ENCODE measurements at regions not wholly inside any gene's neighbourhood (a gene's known extent, or its start where the extent isn't known, plus 50 kb on each side); places are given as distances from the start of the nearest gene placed in this dataset.

DNA sequence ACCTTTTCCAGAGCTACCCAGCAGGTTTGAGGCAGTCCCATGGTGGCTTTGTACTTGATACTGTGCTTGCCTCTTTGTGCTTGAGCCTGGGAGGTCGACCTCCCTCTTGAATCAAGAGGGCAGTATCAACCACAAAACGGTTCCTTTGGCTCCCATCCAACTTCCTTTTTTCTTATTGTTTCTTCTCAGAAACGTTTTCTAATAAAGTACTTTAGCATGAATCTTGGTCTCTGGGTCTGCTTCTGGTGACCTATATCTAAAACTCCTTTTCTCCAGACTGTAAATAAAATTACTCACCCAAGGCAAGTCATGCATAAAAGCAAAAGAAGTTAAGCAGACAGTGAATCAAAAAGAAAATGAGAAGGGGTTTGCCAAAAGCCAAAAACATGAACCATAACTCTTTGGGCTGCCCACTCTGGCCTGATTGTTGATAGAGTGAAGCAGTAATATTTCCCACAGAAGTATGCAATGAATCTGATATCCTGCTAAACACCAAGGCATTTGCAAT is 112.2 kb upstream of the SLC4A7 start:
- no peak for DNase-seq

DNA sequence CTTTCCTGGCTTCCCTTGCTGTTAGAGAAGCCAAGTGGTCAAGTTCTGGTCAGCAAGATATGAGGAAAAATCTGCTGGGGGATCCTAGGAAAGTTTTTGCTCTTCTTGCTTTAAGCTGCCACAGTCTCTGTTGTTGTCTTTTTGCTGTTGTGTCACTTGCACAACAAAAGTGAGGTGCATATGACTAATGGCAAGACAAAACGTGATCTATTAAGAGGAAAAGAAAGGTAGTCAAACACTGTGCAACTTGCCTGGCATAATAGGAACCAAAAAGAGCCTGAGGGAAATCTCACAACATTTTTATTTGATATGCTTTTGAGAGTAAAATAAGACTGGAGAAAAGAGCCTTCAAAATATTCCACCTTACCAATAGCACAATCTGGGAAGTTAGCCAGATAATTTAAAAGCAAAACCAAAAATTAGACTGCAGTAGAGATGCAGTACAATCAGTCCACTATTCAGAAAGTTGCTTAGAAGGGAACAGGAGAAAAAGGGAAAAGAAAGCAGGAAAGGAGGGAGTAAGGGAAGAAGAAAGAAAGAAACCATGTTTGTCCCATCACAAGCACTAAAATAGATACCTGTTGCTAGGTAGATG is 110.0 kb upstream of the SLC4A7 start:
- BruUV-seq (replicated peaks): no TSS peak
- no peak for DNase-seq
- CTCF ChIA-PET: no interaction called here
- H3K4me3 Mint-ChIP-seq (ENCODE audit: unreplicated experiment): no peak overlapping the region
- intact Hi-C loops (cut with micrococcal nuclease; ENCODE audit: unreplicated experiment): no loop called here
- peaks cover 3% of the 10 kb centered on the region for H3K27me3 Mint-ChIP-seq (ENCODE audit: insufficient read depth, unreplicated experiment)
- POLR2A ChIA-PET: no interaction called here
- H3K4me1 Mint-ChIP-seq (ENCODE audit: low read depth, unreplicated experiment): peaks cover 7% of the 10 kb centered on the region
- H3K36me3 Mint-ChIP-seq (ENCODE audit: insufficient read depth, unreplicated experiment): no peaks in the 10 kb centered on the region
- H3K4me3 ChIP-seq (ENCODE audit: low read depth, low read length): no peak overlapping the region
- TF ChIP-seq, protein P1, sequence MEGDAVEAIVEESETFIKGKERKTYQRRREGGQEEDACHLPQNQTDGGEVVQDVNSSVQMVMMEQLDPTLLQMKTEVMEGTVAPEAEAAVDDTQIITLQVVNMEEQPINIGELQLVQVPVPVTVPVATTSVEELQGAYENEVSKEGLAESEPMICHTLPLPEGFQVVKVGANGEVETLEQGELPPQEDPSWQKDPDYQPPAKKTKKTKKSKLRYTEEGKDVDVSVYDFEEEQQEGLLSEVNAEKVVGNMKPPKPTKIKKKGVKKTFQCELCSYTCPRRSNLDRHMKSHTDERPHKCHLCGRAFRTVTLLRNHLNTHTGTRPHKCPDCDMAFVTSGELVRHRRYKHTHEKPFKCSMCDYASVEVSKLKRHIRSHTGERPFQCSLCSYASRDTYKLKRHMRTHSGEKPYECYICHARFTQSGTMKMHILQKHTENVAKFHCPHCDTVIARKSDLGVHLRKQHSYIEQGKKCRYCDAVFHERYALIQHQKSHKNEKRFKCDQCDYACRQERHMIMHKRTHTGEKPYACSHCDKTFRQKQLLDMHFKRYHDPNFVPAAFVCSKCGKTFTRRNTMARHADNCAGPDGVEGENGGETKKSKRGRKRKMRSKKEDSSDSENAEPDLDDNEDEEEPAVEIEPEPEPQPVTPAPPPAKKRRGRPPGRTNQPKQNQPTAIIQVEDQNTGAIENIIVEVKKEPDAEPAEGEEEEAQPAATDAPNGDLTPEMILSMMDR (IDR thresholded peaks at IDR 0.05; ENCODE audit: insufficient read depth in 1 of 2, low read depth in 1 of 2, low read length in 1 of 2, severe bottlenecking in 1 of 2, unreplicated experiment in 1 of 2): no peak
- H3K36me3 ChIP-seq (ENCODE audit: control insufficient read depth, insufficient read depth, low read length): no peaks in the 10 kb centered on the region
- no peaks in the 10 kb centered on the region for H3K9me3 Mint-ChIP-seq (ENCODE audit: unreplicated experiment)
- H3K27ac Mint-ChIP-seq (ENCODE audit: unreplicated experiment): no peak overlapping the region
- H3K4me1 ChIP-seq: 0 out of 2 replicates have a peak, but pooled peaks cover 4% of the 10 kb centered on the region
- H3K9me3 ChIP-seq: no peaks in the 10 kb centered on the region
- H3K27me3 ChIP-seq (replicated peaks; ENCODE audit: control insufficient read depth, insufficient read depth, low read length): no peaks in the 10 kb centered on the region

More for the DNA sequence above, 112.2 kb upstream of the SLC4A7 start:
- POLR2A ChIA-PET: no interaction called here
- H3K27me3 ChIP-seq (replicated peaks; ENCODE audit: control insufficient read depth, insufficient read depth, low read length): no peaks in the 10 kb centered on the region
- H3K36me3 ChIP-seq (ENCODE audit: control insufficient read depth, insufficient read depth, low read length): no peaks in the 10 kb centered on the region
- H3K4me1 ChIP-seq: no peaks in the 10 kb centered on the region
- no peak overlapping the region for H3K4me3 ChIP-seq (ENCODE audit: low read depth, low read length)
- Mint-ChIP-seq H3K9me3 (ENCODE audit: unreplicated experiment) (no peaks in the 10 kb centered on the region), H3K4me3 (ENCODE audit: unreplicated experiment) (no peak overlapping the region), H3K27ac (ENCODE audit: unreplicated experiment) (no peak overlapping the region), H3K4me1 (ENCODE audit: low read depth, unreplicated experiment) (no peaks in the 10 kb centered on the region), H3K27me3 (ENCODE audit: insufficient read depth, unreplicated experiment) (peaks cover 3% of the 10 kb centered on the region), H3K36me3 (ENCODE audit: insufficient read depth, unreplicated experiment) (no peaks in the 10 kb centered on the region)
- no TSS peak for BruUV-seq (replicated peaks)
- intact Hi-C loops (cut with micrococcal nuclease; ENCODE audit: unreplicated experiment): no loop called here
- TF ChIP-seq, protein P1 (IDR thresholded peaks at IDR 0.05; ENCODE audit: insufficient read depth in 1 of 2, low read depth in 1 of 2, low read length in 1 of 2, severe bottlenecking in 1 of 2, unreplicated experiment in 1 of 2): no peak
- CTCF ChIA-PET: no interaction called here
- H3K9me3 ChIP-seq: no peaks in the 10 kb centered on the region

DNA sequence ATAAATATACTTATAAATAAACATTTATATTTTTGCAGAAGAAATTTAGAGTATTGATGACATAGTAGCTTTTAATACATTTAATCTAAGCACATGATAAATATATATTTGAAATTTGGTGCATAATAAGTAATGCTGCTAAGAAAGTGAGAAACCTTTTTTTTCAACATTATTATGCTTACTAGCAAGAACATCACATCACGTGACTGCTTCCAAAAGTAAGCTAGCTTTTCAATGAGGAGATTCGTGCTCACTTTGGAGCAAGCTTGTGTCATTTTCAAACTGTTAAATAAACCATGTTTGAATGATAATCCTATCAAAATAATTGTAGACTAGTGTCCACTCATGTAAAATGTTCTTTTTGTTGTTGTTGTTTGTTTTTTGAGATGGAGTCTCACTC is 109.0 kb upstream of the SLC4A7 start:
- BruUV-seq (replicated peaks): no TSS peak
- TF ChIP-seq, protein P1 (IDR thresholded peaks at IDR 0.05; ENCODE audit: insufficient read depth in 1 of 2, low read depth in 1 of 2, low read length in 1 of 2, severe bottlenecking in 1 of 2, unreplicated experiment in 1 of 2): no peak
- no peaks in the 10 kb centered on the region for H3K36me3 Mint-ChIP-seq (ENCODE audit: insufficient read depth, unreplicated experiment)
- intact Hi-C loops (cut with micrococcal nuclease; ENCODE audit: unreplicated experiment): no loop called here
- Histone ChIP-seq H3K36me3 (ENCODE audit: control insufficient read depth, insufficient read depth, low read length) (no peaks in the 10 kb centered on the region), H3K4me1 (0 out of 2 replicates have a peak, but pooled peaks cover 4% of the 10 kb centered on the region), H3K4me3 (ENCODE audit: low read depth, low read length) (no peak overlapping the region), H3K9me3 (no peaks in the 10 kb centered on the region), H3K27me3 (replicated peaks; ENCODE audit: control insufficient read depth, insufficient read depth, low read length) (no peaks in the 10 kb centered on the region)
- peaks cover 7% of the 10 kb centered on the region for H3K4me1 Mint-ChIP-seq (ENCODE audit: low read depth, unreplicated experiment)
- ChIA-PET CTCF (no interaction called here), POLR2A (no interaction called here)
- no peak overlapping the region for H3K27ac Mint-ChIP-seq (ENCODE audit: unreplicated experiment)
- DNase-seq: no peak
- H3K27me3 Mint-ChIP-seq (ENCODE audit: insufficient read depth, unreplicated experiment): peaks cover 3% of the 10 kb centered on the region
- H3K9me3 Mint-ChIP-seq (ENCODE audit: unreplicated experiment): no peaks in the 10 kb centered on the region
- H3K4me3 Mint-ChIP-seq (ENCODE audit: unreplicated experiment): no peak overlapping the region

Data from Caco-2 (cell line).